NT2/D1 (cell line): ENCODE measurements at regions not wholly inside any gene's neighbourhood (a gene's known extent, or its start where the extent isn't known, plus 50 kb on each side); places are given as distances from the start of the nearest gene placed in this dataset.

Source experiments
- YY1 ChIP-seq: IDR thresholded peaks from 2 replicates; pipeline ENCODE4 v1.6.1; 2011; ENCODE audit not compliant: insufficient read length, insufficient read depth
- ZNF274 ChIP-seq: IDR thresholded peaks from 2 replicates; pipeline ENCODE4 v1.6.1; 2011; ENCODE audit warnings: mild to moderate bottlenecking, low read depth, low read length

GRCh38 chr5:123708074-123708806 lies 196.3 kb downstream of the CSNK1G3 start:
- no peak for TF ChIP-seq ZNF274
- no peak for TF ChIP-seq YY1
